ENCODE measurements at regions not wholly inside any gene's neighbourhood (a gene's known extent, or its start where the extent isn't known, plus 50 kb on each side); places are given as distances from the start of the nearest gene placed in this dataset.

- no peak overlapping the region for H3K4me3 Mint-ChIP-seq (ENCODE audit: unreplicated experiment)
- no peaks in the 10 kb centered on the region for H3K9me3 ChIP-seq (ENCODE audit: insufficient read depth, low read depth, low read length)
- no peak overlapping the region for H3K27ac Mint-ChIP-seq (ENCODE audit: unreplicated experiment)
- H3K9ac ChIP-seq (ENCODE audit: low read length): no peak overlapping the region
- no peak overlapping the region for H2AFZ ChIP-seq (ENCODE audit: low read depth, low read length)
- no peak overlapping the region for H3K4me3 ChIP-seq (ENCODE audit: insufficient read depth, low read depth, low read length)
- H3K27ac ChIP-seq (ENCODE audit: low read depth, low read length): no peak overlapping the region
- H4K20me1 ChIP-seq (ENCODE audit: insufficient read depth, low read length): no peaks in the 10 kb centered on the region
- no peak overlapping the region for H3K4me2 ChIP-seq (ENCODE audit: low read length)
- no peak for FAIRE-seq
- peaks cover 6% of the 10 kb centered on the region for H3K27me3 Mint-ChIP-seq (ENCODE audit: low read depth, unreplicated experiment)
- no peaks in the 10 kb centered on the region for H3K27me3 ChIP-seq (ENCODE audit: insufficient read depth, low read length)
- H3K36me3 Mint-ChIP-seq (ENCODE audit: low read depth, unreplicated experiment): no peaks in the 10 kb centered on the region
- TF ChIP-seq CTCF (IDR thresholded peaks at IDR 0.05; ENCODE audit: insufficient read depth, low read depth, low read length) (no peak), EZH2 (IDR thresholded peaks at IDR 0.05; ENCODE audit: insufficient read depth, low read length) (no peak)
- no peaks in the 10 kb centered on the region for H3K9me3 Mint-ChIP-seq (ENCODE audit: unreplicated experiment)
- no peaks in the 10 kb centered on the region for H3K4me1 ChIP-seq (ENCODE audit: insufficient read depth, low read length)
- H3K36me3 ChIP-seq (ENCODE audit: insufficient read depth, low read length): no peaks in the 10 kb centered on the region
- H3K79me2 ChIP-seq (ENCODE audit: insufficient read depth, low read length): no peaks in the 10 kb centered on the region
- no peak for DNase-seq (ENCODE audit: low read depth)
- H3K4me1 Mint-ChIP-seq (ENCODE audit: low read depth, unreplicated experiment): peaks cover 4% of the 10 kb centered on the region
Observed at GRCh38 chr18:47387864-47388263, 136.4 kb upstream of the SKOR2 start.

- no peaks in the 10 kb centered on the region for H3K79me2 ChIP-seq (ENCODE audit: insufficient read depth, low read length)
- H3K27me3 Mint-ChIP-seq (ENCODE audit: low read depth, unreplicated experiment): peaks cover 32% of the 10 kb centered on the region
- H2AFZ ChIP-seq (ENCODE audit: low read depth, low read length): no peak overlapping the region
- no peaks in the 10 kb centered on the region for H4K20me1 ChIP-seq (ENCODE audit: insufficient read depth, low read length)
- H3K9me3 ChIP-seq (ENCODE audit: insufficient read depth, low read depth, low read length): no peaks in the 10 kb centered on the region
- H3K9me3 Mint-ChIP-seq (ENCODE audit: unreplicated experiment): peaks cover 3% of the 10 kb centered on the region
- H3K4me2 ChIP-seq (ENCODE audit: low read length): no peak overlapping the region
- H3K36me3 Mint-ChIP-seq (ENCODE audit: low read depth, unreplicated experiment): no peaks in the 10 kb centered on the region
- no peak overlapping the region for H3K4me3 Mint-ChIP-seq (ENCODE audit: unreplicated experiment)
- H3K27ac ChIP-seq (ENCODE audit: low read depth, low read length): no peak overlapping the region
- TF ChIP-seq CTCF (IDR thresholded peaks at IDR 0.05; ENCODE audit: insufficient read depth, low read depth, low read length) (no peak), EZH2 (IDR thresholded peaks at IDR 0.05; ENCODE audit: insufficient read depth, low read length) (no peak)
- no peaks in the 10 kb centered on the region for H3K36me3 ChIP-seq (ENCODE audit: insufficient read depth, low read length)
- no peak for DNase-seq (ENCODE audit: low read depth)
- no peak overlapping the region for H3K4me3 ChIP-seq (ENCODE audit: insufficient read depth, low read depth, low read length)
- FAIRE-seq: no peak
- H3K4me1 Mint-ChIP-seq (ENCODE audit: low read depth, unreplicated experiment): no peaks in the 10 kb centered on the region
- H3K27me3 ChIP-seq (ENCODE audit: insufficient read depth, low read length): no peaks in the 10 kb centered on the region
- no peak overlapping the region for H3K9ac ChIP-seq (ENCODE audit: low read length)
- no peaks in the 10 kb centered on the region for H3K4me1 ChIP-seq (ENCODE audit: insufficient read depth, low read length)
- no peak overlapping the region for H3K27ac Mint-ChIP-seq (ENCODE audit: unreplicated experiment)
Observed at GRCh38 chr18:47383729-47384128, 132.3 kb upstream of the SKOR2 start.

DNA sequence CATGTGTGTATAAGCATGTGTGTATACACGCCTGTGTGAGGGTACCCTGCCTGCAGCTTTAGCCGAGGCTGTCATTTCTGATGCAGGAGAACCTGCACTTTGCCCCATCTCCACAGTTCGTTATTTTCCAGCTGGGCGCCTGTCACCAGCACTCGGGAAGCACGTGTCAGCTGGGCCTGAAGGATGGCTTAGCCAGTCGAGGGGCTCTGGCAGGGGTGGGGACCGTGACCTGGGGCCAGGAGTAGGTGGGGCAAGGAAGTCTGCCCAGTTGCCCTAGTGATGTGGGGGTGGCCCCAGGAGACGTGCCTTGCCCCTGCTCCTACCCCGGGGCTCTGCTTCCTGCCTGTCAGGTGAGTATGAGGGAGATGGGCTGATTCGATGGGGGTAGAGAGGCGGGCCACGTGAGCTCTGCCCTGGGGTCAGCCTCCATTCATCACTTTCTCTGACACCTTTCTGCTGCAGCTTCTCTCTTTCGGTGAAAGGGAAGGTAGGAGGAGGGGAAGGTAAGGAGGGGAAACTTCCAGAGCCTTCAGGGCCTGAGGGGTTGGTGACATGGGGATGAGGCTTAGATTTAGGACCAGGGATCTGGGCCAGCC lies 130.6 kb upstream of the SKOR2 start:
- H3K9me3 Mint-ChIP-seq (ENCODE audit: unreplicated experiment): peaks cover 3% of the 10 kb centered on the region
- Histone ChIP-seq H4K20me1 (ENCODE audit: insufficient read depth, low read length) (no peaks in the 10 kb centered on the region), H2AFZ (ENCODE audit: low read depth, low read length) (no peak overlapping the region), H3K9ac (ENCODE audit: low read length) (no peak overlapping the region), H3K4me1 (ENCODE audit: insufficient read depth, low read length) (no peaks in the 10 kb centered on the region), H3K9me3 (ENCODE audit: insufficient read depth, low read depth, low read length) (no peaks in the 10 kb centered on the region), H3K27me3 (ENCODE audit: insufficient read depth, low read length) (no peaks in the 10 kb centered on the region), H3K27ac (ENCODE audit: low read depth, low read length) (no peak overlapping the region), H3K79me2 (ENCODE audit: insufficient read depth, low read length) (no peaks in the 10 kb centered on the region), H3K4me3 (ENCODE audit: insufficient read depth, low read depth, low read length) (no peak overlapping the region), H3K36me3 (ENCODE audit: insufficient read depth, low read length) (no peaks in the 10 kb centered on the region), H3K4me2 (ENCODE audit: low read length) (no peak overlapping the region)
- H3K4me3 Mint-ChIP-seq (ENCODE audit: unreplicated experiment): no peak overlapping the region
- peaks cover 2% of the 10 kb centered on the region for H3K36me3 Mint-ChIP-seq (ENCODE audit: low read depth, unreplicated experiment)
- no peak overlapping the region for H3K27ac Mint-ChIP-seq (ENCODE audit: unreplicated experiment)
- no peak for TF ChIP-seq EZH2 (IDR thresholded peaks at IDR 0.05; ENCODE audit: insufficient read depth, low read length)
- no peak for TF ChIP-seq CTCF (IDR thresholded peaks at IDR 0.05; ENCODE audit: insufficient read depth, low read depth, low read length)
- no peaks in the 10 kb centered on the region for H3K4me1 Mint-ChIP-seq (ENCODE audit: low read depth, unreplicated experiment)
- FAIRE-seq (no peak), DNase-seq (ENCODE audit: low read depth) (no peak)
- H3K27me3 Mint-ChIP-seq (ENCODE audit: low read depth, unreplicated experiment): peaks cover 47% of the 10 kb centered on the region

Data from astrocyte (in vitro differentiated cells and primary cell).